OCI-LY1 (cell line): ENCODE measurements at regions not wholly inside any gene's neighbourhood (a gene's known extent, or its start where the extent isn't known, plus 50 kb on each side); places are given as distances from the start of the nearest gene placed in this dataset.

Experiments
- CTCF ChIP-seq: fragments of 200-600 bp; sonication (generic), shearing (Covaris generic); IDR thresholded peaks from 2 replicates; pipeline ENCODE4 v1.5.1; 2017; ENCODE audit warnings: mild to moderate bottlenecking, antibody characterized with exemption, low read length, moderate library complexity, mixed read lengths
- EZH2 ChIP-seq: fragments of 200-600 bp; sonication (generic), shearing (Covaris generic); IDR thresholded peaks from 2 replicates; pipeline ENCODE4 v1.8.0; 2017; ENCODE audit warnings: borderline replicate concordance, mixed run types, mild to moderate bottlenecking, antibody characterized with exemption, low read length, moderate library complexity, mixed read lengths

GRCh38 chr3:76470285-76470684 lies 569.6 kb upstream of the ROBO2 start:
- TF ChIP-seq CTCF = no peak
- no peak for TF ChIP-seq EZH2
